ENCODE measurements at regions not wholly inside any gene's neighbourhood (a gene's known extent, or its start where the extent isn't known, plus 50 kb on each side); places are given as distances from the start of the nearest gene placed in this dataset.

GRCh38 chr2:200749631-200750322, 61.9 kb upstream of the BZW1 start:
- in situ Hi-C loops (cut with HindIII; ENCODE audit: low pct_unique_long_range_greater_than_20kb, low sequenced_read_pairs), result no loop called here
- no peak for DNase-seq (ENCODE audit: low read depth)

DNA sequence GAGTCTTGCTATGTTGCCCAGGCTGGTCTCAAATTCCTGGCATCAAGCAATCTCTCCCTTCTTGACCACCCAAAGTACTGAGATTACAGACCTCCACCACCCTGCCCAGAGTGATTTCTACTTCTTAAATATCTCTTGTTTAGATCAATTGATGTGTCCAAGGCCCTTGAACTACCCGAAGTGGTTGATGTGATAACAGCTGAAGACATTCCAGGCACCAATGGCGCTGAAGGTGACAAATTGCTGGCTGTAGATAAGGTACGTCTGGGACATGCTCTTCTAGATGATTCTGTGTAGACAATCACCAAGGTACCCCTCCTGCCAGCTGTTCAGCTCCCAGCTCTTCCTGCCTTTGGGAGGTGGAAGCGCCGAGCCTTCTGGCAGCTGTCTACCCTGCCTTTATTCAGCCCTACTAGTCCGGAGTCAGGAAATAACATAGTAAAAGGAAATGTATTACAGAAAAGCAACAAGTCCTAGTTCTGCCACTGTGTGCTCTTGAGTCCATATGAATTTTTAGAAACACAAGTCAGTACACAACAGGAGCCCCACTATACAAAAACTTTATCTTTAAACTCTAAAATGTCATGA, 61.3 kb upstream of the BZW1 start:
- in situ Hi-C loops (cut with HindIII; ENCODE audit: low pct_unique_long_range_greater_than_20kb, low sequenced_read_pairs), result no loop called here
- no peak for DNase-seq (ENCODE audit: low read depth)

- in situ Hi-C loops (cut with HindIII; ENCODE audit: low pct_unique_long_range_greater_than_20kb, low sequenced_read_pairs), result no loop called here
- no peak for DNase-seq (ENCODE audit: low read depth)
These were observed 59.9 kb upstream of the BZW1 start for GRCh38 chr2:200751786-200752185.

DNA sequence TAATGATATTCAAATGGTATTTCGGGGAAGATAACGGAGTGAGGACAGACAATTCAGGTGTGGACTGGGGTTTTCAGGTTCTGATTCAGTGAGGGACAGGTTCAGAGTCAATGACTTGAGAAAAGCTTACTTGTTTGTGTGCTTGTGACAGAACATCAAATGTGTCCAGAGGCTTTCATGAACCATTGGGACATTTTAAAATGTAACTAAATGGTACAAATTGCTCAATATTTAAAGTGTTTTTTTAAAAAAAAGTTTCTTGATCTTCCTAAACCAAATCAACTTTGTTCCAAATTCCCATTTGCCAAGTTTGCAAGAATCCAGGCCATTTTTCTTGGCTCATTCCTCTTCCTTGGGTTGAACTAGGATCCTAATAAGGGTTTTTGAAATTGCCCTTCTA, 59.4 kb upstream of the BZW1 start:
- no peak for DNase-seq (ENCODE audit: low read depth)
- in situ Hi-C loops (cut with HindIII; ENCODE audit: low pct_unique_long_range_greater_than_20kb, low sequenced_read_pairs), result no loop called here

DNA sequence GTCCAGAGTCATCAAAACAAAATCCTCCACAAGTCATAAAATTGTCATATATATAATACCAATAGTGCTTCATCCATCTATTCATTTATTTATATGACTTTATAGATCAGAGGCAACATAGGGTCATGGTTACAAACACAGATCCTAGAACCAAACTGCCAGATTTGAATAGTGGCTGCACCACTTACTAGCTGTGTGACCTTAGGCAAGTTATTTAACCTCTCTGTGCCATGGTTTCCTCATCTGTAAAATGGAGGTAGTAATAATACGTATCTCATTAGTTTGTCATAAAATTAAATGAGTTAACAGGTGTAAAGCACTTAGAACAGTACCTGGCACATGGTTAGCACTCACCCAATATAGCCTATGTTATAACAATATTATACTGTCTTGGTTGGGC, 58.9 kb upstream of the BZW1 start:
- in situ Hi-C loops (cut with HindIII; ENCODE audit: low pct_unique_long_range_greater_than_20kb, low sequenced_read_pairs), result no loop called here
- no peak for DNase-seq (ENCODE audit: low read depth)

GRCh38 chr2:200756618-200757321, 54.9 kb upstream of the BZW1 start:
- in situ Hi-C loops (cut with HindIII; ENCODE audit: low pct_unique_long_range_greater_than_20kb, low sequenced_read_pairs), result no loop called here
- DNase-seq (ENCODE audit: low read depth), result peak; percentile 97

DNA sequence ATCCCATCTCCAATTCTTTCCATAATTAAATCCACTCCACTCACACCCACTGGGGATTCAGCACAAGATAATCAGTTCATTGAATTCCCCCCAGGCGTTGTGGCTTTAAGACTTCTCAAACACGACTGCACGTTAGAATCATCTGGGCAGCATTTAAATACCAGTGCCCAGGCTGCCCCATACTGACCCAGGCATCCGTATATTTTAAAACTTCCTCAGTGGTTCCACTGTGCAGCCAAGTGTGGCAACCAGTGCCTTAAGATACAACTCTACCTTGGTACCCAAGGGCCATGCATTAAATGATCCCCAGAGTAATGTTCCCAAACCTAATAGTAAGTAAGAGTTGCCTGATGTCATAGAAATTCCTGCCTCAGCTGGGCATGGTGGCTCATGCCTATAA, 54.3 kb upstream of the BZW1 start:
- no peak for DNase-seq (ENCODE audit: low read depth)
- in situ Hi-C loops (cut with HindIII; ENCODE audit: low pct_unique_long_range_greater_than_20kb, low sequenced_read_pairs), result no loop called here

DNA sequence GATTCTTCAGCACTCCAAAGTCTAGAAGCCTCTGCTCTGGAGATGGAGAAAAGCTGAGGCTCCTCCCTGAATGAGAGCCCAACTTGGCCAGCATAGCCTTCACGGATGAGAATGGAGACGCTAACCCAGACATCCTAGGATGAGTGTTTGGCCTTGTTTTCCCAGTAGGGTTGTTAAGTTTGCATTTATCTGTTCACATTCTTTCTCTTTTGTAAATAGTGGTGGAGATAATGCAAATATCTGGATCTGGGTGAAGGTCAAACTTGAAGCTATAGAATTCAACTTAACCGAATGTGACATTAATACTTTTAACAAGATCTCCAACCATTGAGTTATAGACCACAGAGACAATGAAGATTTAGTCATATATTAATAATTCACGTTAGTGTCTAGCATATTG, 53.4 kb upstream of the BZW1 start:
- in situ Hi-C loops (cut with HindIII; ENCODE audit: low pct_unique_long_range_greater_than_20kb, low sequenced_read_pairs), result no loop called here
- no peak for DNase-seq (ENCODE audit: low read depth)

- DNase-seq (ENCODE audit: low read depth), result no peak
- in situ Hi-C loops (cut with HindIII; ENCODE audit: low pct_unique_long_range_greater_than_20kb, low sequenced_read_pairs), result no loop called here
These were observed 50.4 kb upstream of the BZW1 start for GRCh38 chr2:200761266-200761665.
